ENCODE measurements at regions not wholly inside any gene's neighbourhood (a gene's known extent, or its start where the extent isn't known, plus 50 kb on each side); places are given as distances from the start of the nearest gene placed in this dataset.
"Not testable (repeated sequence)": the region's sequence is repeated elsewhere in the genome, so short reads cannot be mapped to it uniquely, and the experiment has no call there.

- not testable (repeated sequence) for DNase-seq (ENCODE audit: low spot score)
These were observed 91.8 kb downstream of the QRSL1 start for GRCh38 chr6:106721189-106721588.
